NCI-H1694 (cell line): ENCODE measurements at regions not wholly inside any gene's neighbourhood (a gene's known extent, or its start where the extent isn't known, plus 50 kb on each side); places are given as distances from the start of the nearest gene placed in this dataset.

Experiments used
- DNase-seq: peaks from one replicate; lab custom pipeline; 2025; lab: John Stamatoyannopoulos, UW

DNA sequence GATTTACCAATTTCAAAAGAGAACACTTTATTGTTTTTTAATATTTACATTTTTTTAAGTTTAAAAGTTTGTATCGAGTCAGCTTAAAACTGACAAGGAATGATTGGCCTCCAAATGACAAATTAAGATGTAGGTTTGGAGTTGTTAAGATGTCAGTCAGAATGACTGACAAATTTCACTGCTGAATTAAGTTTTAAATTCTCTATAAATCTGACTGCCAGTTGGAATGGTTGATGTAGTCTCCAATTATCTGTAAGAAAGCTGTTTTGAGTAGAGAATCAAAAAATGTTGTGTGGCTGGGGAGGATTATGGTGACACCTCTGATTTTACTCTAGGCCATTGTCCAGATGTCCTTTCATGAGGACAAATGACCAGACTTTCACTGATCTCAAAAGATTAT lies 165.3 kb upstream of the CDH20 start:
- no peak for DNase-seq

GRCh38 chr18:61169386-61169785 lies 163.8 kb upstream of the CDH20 start:
- no peak for DNase-seq

DNA sequence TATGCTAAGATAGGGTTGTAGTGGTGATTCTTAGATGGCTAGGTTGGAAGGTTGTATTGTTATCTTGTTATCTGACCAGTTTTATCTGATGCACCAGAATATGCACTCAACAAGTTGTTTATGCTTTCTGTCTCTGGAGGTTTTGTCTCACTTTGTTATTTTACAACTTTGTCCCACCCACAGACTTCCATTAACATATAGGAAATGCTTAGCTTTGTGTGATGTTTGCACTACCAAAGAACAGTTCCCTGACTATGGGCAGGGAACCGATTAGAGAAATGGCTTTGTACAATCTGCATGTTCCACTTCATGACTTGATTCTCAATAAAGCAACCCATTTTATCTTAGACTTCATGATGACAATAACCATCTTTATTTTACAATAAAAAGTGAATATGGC lies 160.6 kb upstream of the CDH20 start:
- no peak for DNase-seq

DNA sequence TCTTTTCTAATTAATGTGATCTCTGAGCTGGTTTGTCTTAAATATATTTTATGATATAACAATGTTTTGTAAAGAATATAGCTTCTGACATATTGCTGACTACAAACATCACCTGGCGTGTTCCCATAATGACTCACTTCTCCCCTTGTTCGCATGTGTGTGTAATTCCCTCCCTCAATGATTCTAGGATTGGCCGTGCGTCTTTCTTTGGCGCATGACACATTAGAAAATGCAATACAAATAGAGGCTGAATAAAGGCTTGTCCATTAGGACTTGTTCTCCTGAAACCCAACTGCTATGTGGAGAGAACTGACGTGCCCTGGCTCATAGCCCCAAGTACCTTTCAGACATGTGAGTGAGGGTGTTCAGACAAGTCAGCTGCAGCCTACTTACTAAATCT lies 159.7 kb upstream of the CDH20 start:
- DNase-seq: no peak

- DNase-seq: no peak
Observed at GRCh38 chr18:61183798-61184197, 149.4 kb upstream of the CDH20 start.

DNA sequence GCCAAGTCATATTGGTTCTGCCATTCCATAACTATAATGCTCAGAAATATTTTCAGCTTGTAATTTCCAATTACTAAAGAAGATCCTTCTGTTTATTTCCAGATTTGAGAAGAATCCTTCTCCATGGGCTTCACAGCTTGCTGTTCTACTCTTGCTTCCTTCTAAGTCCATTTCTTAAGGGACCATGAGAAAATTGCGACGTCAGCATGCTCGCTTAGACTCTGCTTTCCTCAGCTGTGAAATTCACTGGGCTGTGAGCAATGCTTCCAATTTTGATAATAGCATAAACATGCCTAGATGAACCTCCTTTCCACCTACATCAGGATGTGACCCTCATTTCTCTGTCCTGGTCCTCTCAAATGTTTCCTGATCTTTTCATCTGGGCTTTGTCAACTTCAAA lies 145.3 kb upstream of the CDH20 start:
- no peak for DNase-seq

- no peak for DNase-seq
Observed at GRCh38 chr18:61189376-61189775, 143.9 kb upstream of the CDH20 start.

- DNase-seq: no peak
Observed at GRCh38 chr18:61194726-61195125, 138.5 kb upstream of the CDH20 start.

- DNase-seq: no peak
Observed at GRCh38 chr18:61196750-61197149, 136.5 kb upstream of the CDH20 start.

- no peak for DNase-seq
Observed at GRCh38 chr18:61198486-61198885, 134.7 kb upstream of the CDH20 start.

DNA sequence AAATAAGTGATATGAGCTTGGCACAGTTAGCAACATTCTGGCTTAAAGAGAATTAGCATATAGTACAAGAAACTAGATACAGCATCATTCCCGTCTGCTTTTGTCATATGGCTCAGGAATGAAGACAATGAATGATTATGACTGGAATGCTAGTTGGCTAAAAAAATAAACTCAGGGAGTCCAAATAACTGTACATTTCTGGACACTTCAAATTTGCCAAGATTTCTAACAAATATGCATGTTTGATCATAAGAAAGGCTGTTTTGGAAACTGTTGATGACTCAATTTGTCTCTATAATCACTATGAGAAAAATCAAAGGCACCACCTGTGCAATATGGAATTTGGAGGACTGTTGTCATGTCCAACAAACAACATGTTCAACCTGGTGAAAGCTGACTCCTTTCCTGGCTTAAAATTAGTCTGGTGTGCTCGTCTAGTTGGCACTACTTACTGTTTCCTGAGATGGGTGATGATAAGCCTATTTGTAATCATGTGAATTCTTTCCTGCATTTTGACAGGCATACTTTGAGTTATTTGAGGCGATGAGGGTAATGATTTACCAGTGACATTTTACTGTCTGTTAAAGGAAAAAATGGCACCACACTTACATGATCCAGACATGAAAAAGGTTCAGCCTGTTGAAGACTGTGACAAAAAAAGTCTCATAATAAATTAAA lies 133.9 kb upstream of the CDH20 start:
- DNase-seq: no peak

GRCh38 chr18:61201511-61201910 lies 131.7 kb upstream of the CDH20 start:
- no peak for DNase-seq

DNA sequence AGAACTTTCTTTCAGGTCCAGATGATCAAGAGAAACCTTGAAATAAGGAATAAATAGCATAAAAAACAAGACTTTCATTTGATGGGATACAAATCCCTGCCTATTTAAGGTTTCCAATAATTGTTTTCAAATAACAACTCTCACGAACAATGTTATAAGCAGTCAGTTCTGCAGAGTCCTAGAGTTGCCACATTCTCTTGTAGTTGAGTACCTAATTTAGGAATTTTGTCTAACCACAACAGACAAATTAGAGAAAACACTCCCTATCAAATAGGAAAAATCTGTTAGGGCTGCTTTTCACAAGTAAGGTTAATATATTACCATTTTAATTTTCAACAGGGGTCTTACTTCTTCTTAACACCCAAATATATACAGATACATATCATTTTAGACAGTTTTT lies 130.1 kb upstream of the CDH20 start:
- no peak for DNase-seq

DNA sequence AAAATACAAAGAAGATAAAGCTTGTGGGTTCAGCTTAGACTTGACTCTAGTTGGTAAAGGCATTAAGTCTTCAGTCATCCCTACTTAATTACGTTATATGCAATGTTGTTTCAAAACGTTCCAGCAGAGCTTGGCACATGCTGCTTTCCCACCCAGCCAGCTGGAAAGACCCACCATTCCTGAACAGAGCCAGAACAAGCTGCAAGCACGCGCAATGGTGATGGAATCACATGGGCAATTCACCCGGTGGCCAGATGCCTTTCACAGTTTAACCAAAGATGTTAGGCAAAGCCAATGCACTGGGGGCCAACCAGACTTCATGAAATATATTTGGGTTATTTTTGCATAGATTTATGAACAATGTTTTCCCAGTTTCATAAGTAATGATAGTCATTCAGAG lies 123.4 kb upstream of the CDH20 start:
- DNase-seq: no peak

GRCh38 chr18:61216051-61216450 lies 117.2 kb upstream of the CDH20 start:
- DNase-seq: no peak

DNA sequence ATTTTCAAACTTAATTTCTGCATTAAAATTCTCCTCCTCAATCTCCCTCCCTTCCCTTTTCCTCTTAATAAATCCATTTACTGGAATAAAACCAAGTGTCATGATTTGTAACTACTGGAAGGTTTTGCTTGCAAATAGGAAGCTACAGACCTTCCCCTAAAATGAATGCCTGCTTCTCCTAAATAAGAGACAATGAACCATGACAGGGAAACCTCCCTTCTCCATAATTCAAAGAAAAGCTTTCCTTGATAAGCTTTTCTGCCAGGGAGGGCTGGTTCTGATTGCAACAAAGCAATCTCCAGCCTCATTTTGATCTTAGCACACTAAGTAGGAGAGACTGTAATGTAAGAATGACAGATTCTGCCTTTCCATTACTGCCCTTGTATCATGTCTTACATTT lies 111.0 kb upstream of the CDH20 start:
- no peak for DNase-seq

DNA sequence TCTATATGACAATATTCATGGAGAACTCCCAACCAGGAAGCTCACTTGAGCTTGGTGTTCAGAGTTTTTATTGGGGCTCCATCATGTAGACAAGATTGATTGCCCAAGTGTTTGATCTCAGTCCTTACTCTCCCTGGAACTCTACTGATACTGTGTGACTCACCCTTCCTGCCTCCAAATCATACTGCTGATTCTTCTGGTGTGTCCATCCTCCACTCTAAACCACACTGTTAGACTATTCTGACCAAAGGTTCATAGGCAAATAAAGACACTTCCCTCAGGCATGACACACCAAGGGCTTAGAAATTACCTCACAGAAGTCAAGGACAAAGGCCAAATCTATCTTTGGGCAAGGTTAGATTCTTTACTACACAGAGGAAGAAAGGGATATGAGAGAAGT lies 107.9 kb upstream of the CDH20 start:
- no peak for DNase-seq

GRCh38 chr18:61236356-61237057 lies 96.7 kb upstream of the CDH20 start:
- DNase-seq: peak; percentile 62

DNA sequence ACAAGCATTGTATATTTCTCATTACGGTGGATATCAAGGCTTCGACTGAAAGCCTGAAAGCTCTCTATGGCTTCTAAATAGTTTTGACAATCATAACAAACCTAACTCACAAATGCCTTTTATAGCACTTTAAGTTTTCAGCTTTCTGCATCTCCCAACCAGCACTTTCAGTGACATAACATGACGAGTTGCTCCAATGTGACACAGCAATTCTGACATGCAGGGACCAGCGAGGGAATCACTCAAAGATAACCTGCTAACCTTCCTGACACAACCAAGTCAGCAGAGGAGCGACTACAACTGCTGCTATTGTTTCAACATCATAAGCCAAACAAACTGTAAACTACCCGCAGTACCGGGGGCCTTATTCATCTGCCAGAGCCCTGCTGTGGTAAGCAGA lies 95.7 kb upstream of the CDH20 start:
- no peak for DNase-seq

- no peak for DNase-seq
Observed at GRCh38 chr18:61239051-61239450, 94.2 kb upstream of the CDH20 start.

DNA sequence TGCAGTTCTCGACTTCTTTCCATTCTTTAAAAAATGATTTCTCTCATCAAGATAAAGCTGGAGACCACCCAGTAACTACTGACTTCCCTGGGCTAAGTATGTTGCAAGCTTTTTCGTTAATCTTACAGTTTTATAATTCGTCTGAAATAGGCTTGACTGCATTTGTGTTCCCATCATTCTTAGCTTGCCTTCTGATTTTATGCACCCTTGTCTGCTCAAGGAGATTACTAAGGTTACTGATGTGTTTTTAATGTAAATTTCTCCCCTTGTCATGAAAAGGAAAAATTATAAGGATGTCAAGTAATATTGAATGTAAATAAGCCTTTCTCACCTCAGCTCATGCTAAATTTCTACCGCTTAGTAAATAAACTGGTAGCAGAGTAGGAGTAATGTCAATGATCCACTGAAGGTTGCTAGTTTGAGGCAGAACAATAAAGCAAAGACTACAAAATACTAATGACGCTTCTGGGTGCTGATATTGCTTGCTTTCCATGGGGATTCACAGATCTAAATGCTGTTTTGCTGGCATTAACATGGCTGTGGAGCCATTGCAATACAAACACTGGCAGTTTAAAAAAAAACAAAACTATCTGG lies 91.9 kb upstream of the CDH20 start:
- DNase-seq: no peak

DNA sequence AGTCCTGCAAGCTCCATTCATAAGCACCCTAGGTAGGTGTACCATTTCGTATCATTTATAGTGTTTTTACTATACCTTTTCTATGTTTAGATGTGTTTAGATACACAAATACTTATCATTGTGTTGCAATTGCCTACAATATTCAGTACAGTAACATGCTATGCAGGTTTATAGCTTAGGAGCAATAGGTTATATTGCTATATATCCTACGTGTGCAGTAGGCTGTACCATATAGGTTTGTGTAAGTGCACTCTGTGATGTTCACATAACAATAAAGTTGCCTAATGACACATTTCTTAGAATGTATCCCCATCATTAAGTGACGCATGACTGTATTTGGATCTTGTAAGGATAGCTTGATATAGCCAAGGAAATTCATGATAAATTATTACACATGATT lies 88.6 kb upstream of the CDH20 start:
- no peak for DNase-seq

DNA sequence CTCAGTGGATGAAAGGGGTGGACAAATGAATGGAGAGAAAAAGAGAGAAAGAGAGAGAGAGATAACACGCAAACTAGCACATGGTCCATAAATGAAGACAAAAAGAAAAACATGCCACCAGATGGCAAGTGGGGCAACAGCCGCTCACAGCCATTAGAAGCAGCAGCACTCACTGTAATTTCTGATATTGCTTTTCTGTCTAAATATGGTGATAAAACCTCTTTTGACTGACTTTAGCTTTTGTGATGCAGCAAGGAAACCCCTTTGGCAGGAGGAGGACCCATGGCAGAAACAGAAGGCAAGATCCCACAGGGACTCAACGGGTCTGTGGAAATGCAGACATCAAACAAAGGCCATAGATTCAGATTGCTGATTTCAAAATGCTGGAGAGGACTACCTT lies 88.0 kb upstream of the CDH20 start:
- DNase-seq: peak; percentile 57

DNA sequence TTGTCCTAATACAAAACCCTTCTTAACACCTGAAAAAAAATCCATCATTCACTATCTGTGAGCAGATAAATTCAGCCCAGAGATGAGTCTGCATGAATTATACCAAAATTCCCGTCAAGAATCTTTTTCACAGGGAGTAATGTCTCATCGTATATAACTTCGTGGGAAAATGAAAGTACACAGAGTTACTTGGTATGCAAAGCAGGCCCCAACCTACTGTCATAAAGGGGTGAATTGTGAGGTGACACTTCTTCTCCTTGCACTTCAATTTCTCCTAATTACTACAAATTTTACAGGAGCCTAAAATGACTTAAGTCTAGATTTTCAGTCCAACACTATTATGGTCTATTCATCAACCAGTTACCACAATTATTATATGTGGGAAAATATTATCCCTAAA lies 84.6 kb upstream of the CDH20 start:
- no peak for DNase-seq
